ENCODE measurements at regions not wholly inside any gene's neighbourhood (a gene's known extent, or its start where the extent isn't known, plus 50 kb on each side); places are given as distances from the start of the nearest gene placed in this dataset.

- DNase-seq (ENCODE audit: low read depth), result no peak
These were observed 54.0 kb upstream of the STMND1 start for GRCh38 chr6:17047889-17048288.

- peak; percentile 19 for DNase-seq (ENCODE audit: low read depth)
These were observed 56.1 kb upstream of the STMND1 start for GRCh38 chr6:17045581-17046322.

DNA sequence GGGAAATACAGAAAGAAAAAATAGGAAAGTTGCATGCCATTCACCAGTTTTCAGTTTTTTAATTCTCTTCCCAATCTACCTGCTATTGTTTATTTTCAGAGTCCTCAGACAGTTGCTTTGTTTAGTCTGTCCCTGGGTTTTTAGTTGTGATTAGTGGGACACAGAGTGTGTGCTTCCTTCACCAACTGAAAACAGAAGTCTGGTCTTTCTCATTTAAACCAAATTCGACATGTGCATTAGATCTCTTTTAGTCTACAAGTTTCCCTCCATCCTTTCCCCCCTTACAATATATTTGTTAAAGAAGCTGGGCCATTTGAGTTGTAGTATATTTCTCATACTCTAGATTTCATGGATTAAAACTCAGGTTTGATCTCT, 58.7 kb upstream of the STMND1 start:
- DNase-seq (ENCODE audit: low read depth), result no peak

DNA sequence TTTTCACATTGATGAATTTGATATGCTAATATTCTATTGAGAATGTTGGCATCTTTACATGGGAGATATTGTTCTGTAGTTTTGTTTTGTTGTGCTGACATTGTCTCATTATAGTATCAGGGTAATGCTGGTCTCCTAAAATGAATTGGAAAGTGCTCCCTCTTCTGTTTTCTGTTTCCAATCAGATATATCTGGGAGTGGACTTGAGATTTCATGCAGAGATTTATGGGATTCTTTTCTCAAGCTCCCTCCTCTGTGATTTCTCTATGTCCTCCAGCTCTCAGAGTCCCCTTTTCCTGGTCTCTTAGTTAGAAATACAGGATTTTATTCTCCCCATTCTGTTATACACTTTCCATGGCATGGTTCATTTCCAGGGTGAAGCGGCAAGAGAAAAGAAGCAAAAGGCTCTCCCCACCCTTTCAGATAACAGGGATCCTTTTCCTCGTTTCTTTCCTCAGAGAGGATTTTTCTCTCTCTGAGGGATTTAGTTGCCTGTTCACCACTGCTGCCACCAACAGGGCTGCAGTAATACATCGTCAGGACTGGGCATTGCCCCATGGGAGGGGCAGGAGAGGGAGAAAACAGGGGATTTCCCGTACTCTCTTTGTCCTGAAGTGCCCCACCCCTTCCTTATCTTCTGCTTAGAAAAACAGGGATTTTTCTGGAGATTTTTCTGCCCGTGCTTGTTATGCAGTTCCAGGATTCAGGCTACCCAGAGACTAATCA, 59.3 kb upstream of the STMND1 start:
- peak; percentile 67 for DNase-seq (ENCODE audit: low read depth)

GRCh38 chr6:17039266-17039665, 62.6 kb upstream of the STMND1 start:
- no peak for DNase-seq (ENCODE audit: low read depth)

DNA sequence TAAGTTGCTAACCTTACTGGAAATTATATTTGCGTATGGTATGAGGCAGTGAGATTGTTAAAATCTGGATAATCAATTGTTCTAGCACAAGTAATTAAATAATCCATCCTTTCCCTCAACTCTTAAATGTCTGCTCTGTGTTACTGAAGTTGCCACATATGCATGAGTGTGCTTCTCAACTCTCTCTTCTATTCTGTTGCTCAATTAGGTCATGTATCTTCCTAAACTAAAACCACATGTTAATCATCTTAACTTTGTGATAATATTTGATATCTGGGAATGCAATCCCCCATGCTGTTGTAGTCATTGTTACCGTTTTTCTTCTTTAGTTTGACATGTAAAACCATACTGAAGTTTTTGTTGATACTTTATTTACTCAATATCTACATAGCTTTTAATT, 63.5 kb upstream of the STMND1 start:
- no peak for DNase-seq (ENCODE audit: low read depth)

DNA sequence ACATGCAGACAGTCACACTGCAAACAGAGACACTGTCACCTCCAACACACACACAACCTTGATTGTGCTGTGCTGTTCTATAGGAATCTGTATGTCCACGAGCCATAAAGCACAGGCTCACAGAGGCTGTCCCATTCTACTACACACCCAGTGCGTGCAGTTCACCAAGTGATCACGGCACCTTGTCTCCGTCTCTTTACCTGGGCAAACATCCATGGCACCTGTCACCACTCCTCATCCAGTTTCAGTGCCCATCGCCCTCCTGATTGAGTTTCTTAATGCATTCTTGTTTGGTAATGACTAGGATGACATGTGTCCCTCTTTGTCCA, 65.8 kb upstream of the STMND1 start:
- DNase-seq (ENCODE audit: low read depth), result no peak

DNA sequence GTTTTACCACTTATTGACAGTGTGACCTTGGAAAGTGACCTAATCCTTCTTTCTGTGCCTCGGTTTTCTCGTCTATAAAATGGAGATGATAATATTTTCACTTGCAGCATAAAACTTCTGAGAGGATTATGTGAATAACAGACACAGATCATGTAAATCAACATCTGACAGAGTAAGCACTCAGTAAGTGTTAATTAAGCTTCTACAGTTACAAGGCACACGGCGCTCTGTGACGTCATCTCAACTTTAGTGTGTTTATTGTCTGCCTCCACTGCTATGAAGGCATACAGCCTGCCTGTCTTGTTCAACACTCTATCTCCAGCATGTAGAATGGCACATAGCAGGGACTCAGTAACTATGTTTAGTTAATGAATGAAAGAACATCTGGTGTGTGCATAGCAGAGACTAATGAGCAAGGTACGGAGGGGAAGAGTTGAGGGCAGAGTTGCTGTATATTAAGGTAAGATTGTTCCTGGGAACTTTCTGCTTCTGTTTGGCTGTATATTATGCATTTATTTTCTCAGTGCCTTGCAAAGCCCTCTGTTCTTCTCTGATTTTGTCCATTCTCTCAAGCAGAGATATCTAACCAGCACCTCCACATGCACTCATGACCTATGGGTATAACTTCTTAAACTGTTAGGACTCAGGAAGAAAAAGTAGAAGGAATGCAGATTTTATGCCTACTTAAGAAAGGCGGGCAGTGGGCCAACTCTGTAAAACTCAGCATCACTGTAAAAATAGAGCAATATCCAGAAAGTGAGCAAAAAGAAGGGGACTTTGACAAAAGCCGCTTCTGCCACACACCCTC, 66.4 kb upstream of the STMND1 start:
- DNase-seq (ENCODE audit: low read depth), result no peak

- no peak for DNase-seq (ENCODE audit: low read depth)
These were observed 68.1 kb upstream of the STMND1 start for GRCh38 chr6:17033746-17034145.

DNA sequence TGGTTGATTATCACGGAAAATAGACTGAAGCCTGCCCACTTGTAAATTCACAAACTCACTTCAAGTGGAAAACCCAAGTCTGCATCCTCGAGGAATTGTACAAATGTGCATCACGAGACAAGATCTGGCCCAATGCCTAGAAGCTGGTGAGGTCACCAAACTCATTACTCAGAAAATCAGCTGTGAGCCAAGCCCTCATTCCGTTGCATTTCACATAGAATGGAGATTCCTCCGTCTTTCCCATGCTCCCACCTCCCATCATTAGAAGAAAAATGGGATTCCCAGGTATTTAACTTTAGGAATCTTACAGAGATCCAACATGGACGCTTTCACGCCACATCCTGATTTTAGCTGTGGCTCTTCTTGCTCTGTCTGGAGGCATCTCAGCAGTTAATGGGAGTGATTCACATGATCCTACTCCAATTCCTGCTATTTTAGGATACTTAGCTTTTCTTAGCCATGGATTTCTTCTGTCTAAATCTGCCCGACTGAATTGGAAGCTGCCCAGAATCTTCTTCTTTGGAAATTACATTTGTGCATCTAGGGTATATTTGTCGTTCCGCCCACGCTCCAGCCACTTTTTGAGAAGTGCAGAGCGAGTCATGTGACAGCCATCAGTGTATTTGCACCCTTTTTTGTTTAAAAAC, 68.7 kb upstream of the STMND1 start:
- peak; percentile 91 for DNase-seq (ENCODE audit: low read depth)

- no peak for DNase-seq (ENCODE audit: low read depth)
These were observed 69.3 kb upstream of the STMND1 start for GRCh38 chr6:17032590-17032987.

DNA sequence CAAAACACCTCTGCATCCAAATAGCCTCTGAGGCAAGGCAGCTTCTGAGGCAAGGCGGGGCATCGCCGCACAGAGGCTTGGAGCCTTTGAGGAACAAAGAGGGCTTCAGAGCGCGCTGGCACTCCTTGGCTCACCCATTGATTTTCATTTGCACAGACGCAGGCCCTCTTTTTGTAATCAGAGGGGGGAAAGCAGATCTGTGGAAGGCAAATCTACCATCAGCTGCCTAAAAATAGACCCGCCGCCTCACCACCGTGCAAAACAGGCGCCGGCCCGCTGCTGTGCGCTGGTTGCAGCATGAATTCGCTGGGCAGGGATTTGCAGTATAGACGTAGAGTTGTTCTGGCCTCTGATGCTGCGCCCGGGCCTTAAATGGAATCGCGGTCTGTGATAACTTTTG, 69.9 kb upstream of the STMND1 start:
- no peak for DNase-seq (ENCODE audit: low read depth)

DNA sequence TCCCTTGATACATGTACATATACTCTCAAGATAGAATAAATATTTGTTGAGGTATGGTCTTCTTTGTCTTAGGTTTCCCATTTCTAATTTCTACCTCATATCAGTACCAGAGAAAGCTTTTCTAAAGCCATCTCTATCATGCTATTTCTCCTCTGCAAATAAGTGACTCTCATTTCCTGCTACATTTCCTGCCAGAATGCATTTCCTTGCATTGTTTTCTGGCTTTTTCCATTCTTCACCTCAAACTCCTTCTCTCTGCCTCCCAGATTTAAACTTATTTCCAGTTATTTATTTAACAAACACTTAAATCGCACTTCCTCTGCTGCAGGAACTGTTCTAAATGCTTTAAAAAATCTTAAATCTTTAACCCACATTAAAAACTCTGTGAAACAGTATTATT, 74.4 kb upstream of the STMND1 start:
- no peak for DNase-seq (ENCODE audit: low read depth)

DNA sequence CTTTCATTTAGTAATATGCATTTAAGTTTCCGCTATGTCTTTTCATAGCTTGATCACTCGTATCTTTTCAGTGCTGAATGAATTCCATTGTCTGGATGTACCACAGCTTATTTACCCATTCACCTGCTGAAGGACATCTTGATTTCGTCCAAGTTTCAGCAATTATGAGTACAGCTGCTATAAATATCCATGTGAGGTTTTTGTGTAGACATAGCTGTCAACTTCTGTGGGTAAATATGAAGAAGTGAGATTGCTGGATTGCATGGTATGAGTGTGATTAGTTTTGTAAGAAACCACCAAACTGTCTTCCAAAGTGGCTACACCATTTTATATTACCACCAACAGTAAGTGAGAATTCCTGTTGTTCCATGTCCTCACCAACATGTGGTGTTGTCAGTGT, 79.2 kb upstream of the STMND1 start:
- DNase-seq (ENCODE audit: low read depth), result peak; percentile 71

GRCh38 chr6:17021539-17021889, 80.3 kb upstream of the STMND1 start:
- DNase-seq (ENCODE audit: low read depth), result no peak

DNA sequence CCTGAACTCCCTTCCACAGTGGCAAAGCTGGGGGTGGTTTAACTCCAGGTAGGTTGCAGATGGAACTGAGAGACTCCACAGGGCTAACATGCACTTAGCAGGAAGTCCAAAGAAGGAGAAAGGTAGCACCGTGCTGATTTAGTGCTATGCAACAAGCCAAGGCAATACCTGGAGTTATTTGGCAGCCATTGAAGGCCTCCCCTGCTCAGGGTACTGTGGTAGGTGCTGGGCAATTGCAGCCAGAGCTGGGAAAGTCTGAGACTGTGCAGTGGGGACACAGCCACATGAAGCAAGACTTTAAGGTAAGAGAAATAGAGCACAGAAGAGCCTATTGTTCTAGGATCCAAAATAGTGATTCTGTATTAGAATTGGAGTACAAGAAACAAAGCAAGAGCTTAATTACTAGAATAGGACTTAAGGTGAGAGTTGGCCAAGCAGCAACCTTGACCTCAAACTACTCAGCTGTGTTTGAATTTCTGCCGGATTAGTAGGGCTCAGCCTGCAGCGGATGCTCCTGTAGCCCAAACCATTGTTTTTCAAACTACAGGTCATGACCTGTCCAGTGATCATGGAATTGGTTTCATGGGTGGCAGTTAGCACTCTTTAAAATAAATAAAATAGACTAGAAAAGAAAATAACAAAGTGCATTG, 80.8 kb upstream of the STMND1 start:
- DNase-seq (ENCODE audit: low read depth), result no peak

DNA sequence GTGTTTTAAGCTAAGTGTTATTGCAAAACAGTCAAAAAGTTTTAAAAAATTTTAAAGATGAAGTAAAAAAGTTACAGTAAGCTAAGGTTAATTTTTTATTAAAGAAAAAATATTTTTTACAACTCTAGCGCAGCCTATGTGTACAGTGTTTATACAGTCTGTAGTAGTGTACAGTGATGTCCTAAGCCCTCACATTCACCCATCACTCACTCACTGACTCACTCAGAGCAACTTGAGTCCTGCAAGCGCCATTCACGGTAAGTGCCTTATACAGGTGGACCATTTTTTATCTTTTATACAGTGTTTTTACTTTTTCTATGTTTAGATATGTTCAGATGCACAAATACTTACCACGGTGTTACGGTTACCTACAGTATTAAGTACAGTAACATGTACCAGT, 83.4 kb upstream of the STMND1 start:
- DNase-seq (ENCODE audit: low read depth), result no peak

GRCh38 chr6:17017416-17017815, 84.4 kb upstream of the STMND1 start:
- no peak for DNase-seq (ENCODE audit: low read depth)

- DNase-seq (ENCODE audit: low read depth), result no peak
These were observed 86.1 kb upstream of the STMND1 start for GRCh38 chr6:17015551-17016381.

DNA sequence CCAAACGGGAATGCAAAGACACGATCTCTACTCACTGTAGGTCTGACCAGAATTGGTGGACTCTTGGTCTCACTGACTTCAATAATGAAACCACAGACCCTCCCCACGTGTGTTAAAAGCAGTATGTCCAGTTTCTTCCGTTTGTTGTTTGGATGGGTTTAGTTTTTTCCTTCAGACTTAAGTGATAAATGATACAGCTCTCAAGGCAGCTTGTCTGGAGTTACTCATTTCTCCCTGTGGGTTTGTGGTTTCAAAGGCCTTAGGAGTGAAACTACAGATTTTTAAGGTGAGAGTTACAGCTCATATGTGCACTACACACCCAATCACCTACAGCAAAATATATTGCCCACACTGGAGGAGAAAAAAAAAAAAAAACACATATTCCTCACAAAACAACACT, 86.7 kb upstream of the STMND1 start:
- DNase-seq (ENCODE audit: low read depth), result peak; percentile 60

- DNase-seq (ENCODE audit: low read depth), result peak; percentile 24
These were observed 88.1 kb upstream of the STMND1 start for GRCh38 chr6:17013701-17014100.
